H9 (cell line): ENCODE measurements at regions not wholly inside any gene's neighbourhood (a gene's known extent, or its start where the extent isn't known, plus 50 kb on each side); places are given as distances from the start of the nearest gene placed in this dataset.

Experiments
- DNase-seq: peaks from one replicate; pipeline ENCODE4 v3.0.0-alpha.2; 2017
- H2AFZ ChIP-seq: one replicate; pipeline ENCODE4 v1.6.1; 2013; ENCODE audit warnings: mild to moderate bottlenecking, low read length, control low read depth, moderate library complexity
- H2AK5ac ChIP-seq: 2 replicates; pipeline ENCODE4 v1.6.1; 2013; ENCODE audit warnings: low read length, control low read depth, mixed read lengths; ENCODE audit not compliant: insufficient read length
- H2BK120ac ChIP-seq: one replicate; pipeline ENCODE4 v1.6.1; 2013; ENCODE audit warnings: low read depth, mild to moderate bottlenecking, low read length, control low read depth, inconsistent platforms; ENCODE audit not compliant: poor library complexity, severe bottlenecking
- H2BK12ac ChIP-seq: 2 replicates; pipeline ENCODE4 v1.6.1; 2013; ENCODE audit warnings: low read length, control low read depth, mixed read lengths, low read depth; ENCODE audit not compliant: insufficient read length
- H2BK15ac ChIP-seq: 2 replicates; pipeline ENCODE4 v1.6.1; 2013; ENCODE audit warnings: low read depth, low read length, control low read depth
- H2BK20ac ChIP-seq: one replicate; pipeline ENCODE4 v1.6.1; 2013; ENCODE audit warnings: low read depth, mild to moderate bottlenecking, low read length, control low read depth, inconsistent platforms; ENCODE audit not compliant: poor library complexity, severe bottlenecking
- H2BK5ac ChIP-seq: 2 replicates; pipeline ENCODE4 v1.6.1; 2013; ENCODE audit warnings: low read length, control low read depth, mixed read lengths; ENCODE audit not compliant: insufficient read length
- H3K14ac ChIP-seq: 2 replicates; pipeline ENCODE4 v1.6.1; 2013; ENCODE audit warnings: low read length, control low read depth; ENCODE audit not compliant: insufficient read depth
- H3K18ac ChIP-seq: 2 replicates; pipeline ENCODE4 v1.6.1; 2013; ENCODE audit warnings: low read depth, mild to moderate bottlenecking, mixed read lengths, low read length, control low read depth; ENCODE audit not compliant: insufficient read length
- H3K23ac ChIP-seq: 2 replicates; pipeline ENCODE4 v1.6.1; 2013; ENCODE audit warnings: low read length, control low read depth, mixed read lengths, low read depth; ENCODE audit not compliant: insufficient read length
- H3K23me2 ChIP-seq: 2 replicates; pipeline ENCODE4 v1.6.1; 2013; ENCODE audit warnings: low read depth, mild to moderate bottlenecking, mixed read lengths, low read length, control low read depth; ENCODE audit not compliant: insufficient read length, poor library complexity, severe bottlenecking
- H3K27ac ChIP-seq: 2 replicates; pipeline ENCODE4 v1.5.1; 2013; ENCODE audit warnings: low read length, control low read depth, mixed read lengths, low read depth; ENCODE audit not compliant: insufficient read length
- H3K27me3 ChIP-seq: 2 replicates; pipeline ENCODE4 v1.6.1; 2013; ENCODE audit warnings: low read length, control low read depth, inconsistent platforms; ENCODE audit not compliant: insufficient read depth
- H3K4ac ChIP-seq: 2 replicates; pipeline ENCODE4 v1.6.1; 2013; ENCODE audit warnings: low read depth, mild to moderate bottlenecking, control low read depth, inconsistent platforms, low read length, moderate library complexity
- H3K4me1 ChIP-seq: 2 replicates; pipeline ENCODE4 v1.6.1; 2013; ENCODE audit warnings: low read length, control low read depth, inconsistent platforms; ENCODE audit not compliant: insufficient read depth
- H3K4me2 ChIP-seq: 2 replicates; pipeline ENCODE4 v1.6.1; 2013; ENCODE audit warnings: low read length, control low read depth, mixed read lengths; ENCODE audit not compliant: insufficient read length, insufficient read depth
- H3K56ac ChIP-seq: 2 replicates; pipeline ENCODE4 v1.6.1; 2013; ENCODE audit warnings: low read depth, mild to moderate bottlenecking, mixed read lengths, low read length, control low read depth; ENCODE audit not compliant: insufficient read length
- H3K79me1 ChIP-seq: 2 replicates; pipeline ENCODE4 v1.6.1; 2013; ENCODE audit warnings: low read depth, mild to moderate bottlenecking, moderate library complexity, low read length, control low read depth, inconsistent platforms; ENCODE audit not compliant: insufficient read depth, poor library complexity, severe bottlenecking
- H3K79me2 ChIP-seq: 2 replicates; pipeline ENCODE4 v1.6.1; 2013; ENCODE audit warnings: low read length, control low read depth, inconsistent platforms; ENCODE audit not compliant: insufficient read depth
- H3K9ac ChIP-seq: 2 replicates; pipeline ENCODE4 v1.6.1; 2013; ENCODE audit warnings: low read length, control low read depth, mixed read lengths; ENCODE audit not compliant: insufficient read length; ENCODE audit errors: extremely low read depth
- H3K9me3 ChIP-seq: one replicate; pipeline ENCODE4 v1.6.1; 2013; ENCODE audit warnings: low read depth, low read length, inconsistent platforms; ENCODE audit not compliant: control insufficient read depth
- H3T11ph ChIP-seq: one replicate; pipeline ENCODE4 v1.6.1; 2013; ENCODE audit warnings: mild to moderate bottlenecking, low read length, control low read depth, inconsistent platforms
- H4K20me1 ChIP-seq: one replicate; pipeline ENCODE4 v1.6.1; 2013; ENCODE audit not compliant: control insufficient read depth, insufficient read length, insufficient read depth
- H4K5ac ChIP-seq: 2 replicates; pipeline ENCODE4 v1.6.1; 2013; ENCODE audit warnings: low read depth, mild to moderate bottlenecking, mixed read lengths, low read length, control low read depth; ENCODE audit not compliant: insufficient read length
- H4K8ac ChIP-seq: replicated peaks from 2 replicates; pipeline ENCODE4 v1.6.1; 2013; ENCODE audit warnings: low read length, control low read depth, mixed read lengths, low read depth; ENCODE audit not compliant: insufficient read length
- H4K91ac ChIP-seq: 2 replicates; pipeline ENCODE4 v1.6.1; 2013; ENCODE audit warnings: low read depth, mild to moderate bottlenecking, moderate library complexity, mixed read lengths, low read length, control low read depth; ENCODE audit not compliant: insufficient read length
- H3K27ac Mint-ChIP-seq, 3 experiments: 2 replicates in 2 of 3; 3 replicates in 1 of 3; pipeline ENCODE4 v1.8.0; 2020 to 2021; ENCODE audit warnings: mixed read lengths in 3 of 3, mild to moderate bottlenecking in 1 of 3, moderate library complexity in 1 of 3
- H3K27me3 Mint-ChIP-seq: 2 replicates; pipeline ENCODE4 v1.8.0; 2021; ENCODE audit warnings: low read depth, mild to moderate bottlenecking, moderate library complexity, mixed read lengths
- H3K36me3 Mint-ChIP-seq, 3 experiments: 2 replicates in 2 of 3; 3 replicates in 1 of 3; pipeline ENCODE4 v1.8.0; 2020 to 2021; ENCODE audit warnings: low read depth in 3 of 3, mixed read lengths in 3 of 3; ENCODE audit not compliant: insufficient read depth in 1 of 3
- H3K4me1 Mint-ChIP-seq, 2 experiments: 2 replicates each; pipeline ENCODE4 v1.8.0; 2020; ENCODE audit warnings: mixed read lengths in 2 of 2
- H3K4me3 Mint-ChIP-seq, 2 experiments: 2 replicates in 1 of 2; 3 replicates in 1 of 2; pipeline ENCODE4 v1.8.0; 2020 to 2021; ENCODE audit warnings: mild to moderate bottlenecking in 2 of 2, mixed read lengths in 2 of 2, moderate library complexity in 1 of 2
- H3K9me3 Mint-ChIP-seq, 2 experiments: 2 replicates in 1 of 2; 3 replicates in 1 of 2; pipeline ENCODE4 v1.8.0; 2020; ENCODE audit warnings: mild to moderate bottlenecking in 2 of 2, mixed read lengths in 2 of 2, moderate library complexity in 1 of 2
- WGBS: extraction: QIAGEN DNeasy Blood & Tissue Kit; methylation state at CpG from one replicate; pipeline ENCODE4 v1.1.7; 2013; ENCODE audit warnings: missing lambda C conversion rate, low lambda C conversion rate, mixed read lengths; ENCODE audit not compliant: insufficient read length; ENCODE audit errors: extremely low coverage; 5-methylcytosine and 5-hydroxymethylcytosine counted together
- TF ChIP-seq, protein P1 (sequence below): fragments of 200-600 bp; sonication (generic); conservative IDR thresholded peaks from 3 replicates; pipeline ENCODE4 v1.8.0; 2021; ENCODE audit warnings: antibody characterized with exemption, mild to moderate bottlenecking

GRCh38 chr9:134492281-134492691, 149.3 kb upstream of the COL5A1 start:
- H3K27me3 ChIP-seq: no peaks in the 10 kb centered on the region
- H4K5ac ChIP-seq: no peak overlapping the region
- no peak for DNase-seq
- no peak overlapping the region for H3T11ph ChIP-seq
- H3K23ac ChIP-seq: no peak overlapping the region
- no peaks in the 10 kb centered on the region for H3K23me2 ChIP-seq
- H3K14ac ChIP-seq: no peak overlapping the region
- H3K56ac ChIP-seq: no peak overlapping the region
- Mint-ChIP-seq H3K27me3 (no peaks in the 10 kb centered on the region; the same call in 1 of the 2 replicates), H3K27ac (no peak overlapping the region), H3K36me3 (no peaks in the 10 kb centered on the region), H3K4me1 (peaks cover 7 to 17% of the 10 kb centered on the region in 2 experiments; a peak in 3 of 4 replicates), H3K4me3 (no peak overlapping the region), H3K9me3 (peaks cover 0 to 3% of the 10 kb centered on the region in 2 experiments; a peak in 1 of 5 replicates)
- no peak overlapping the region for H3K4me2 ChIP-seq
- H4K91ac ChIP-seq: no peak overlapping the region
- H2AK5ac ChIP-seq: no peak overlapping the region
- WGBS: no CpG with 5 or more reads among the region's 12 CpGs
- no peak overlapping the region for H2BK20ac ChIP-seq
- H3K79me1 ChIP-seq: no peaks in the 10 kb centered on the region
- no peaks in the 10 kb centered on the region for H3K9me3 ChIP-seq
- no peaks in the 10 kb centered on the region for H3K79me2 ChIP-seq
- H3K27ac ChIP-seq: no peak overlapping the region
- no peak overlapping the region for H3K9ac ChIP-seq
- H2BK5ac ChIP-seq: no peak overlapping the region
- no peak overlapping the region for H2AFZ ChIP-seq
- no peak overlapping the region for H2BK120ac ChIP-seq
- H4K8ac ChIP-seq: no peak overlapping the region
- H3K4me1 ChIP-seq: no peaks in the 10 kb centered on the region
- H3K18ac ChIP-seq: no peak overlapping the region
- H4K20me1 ChIP-seq: no peaks in the 10 kb centered on the region
- no peak overlapping the region for H3K4ac ChIP-seq
- no peak overlapping the region for H2BK15ac ChIP-seq
- no peak overlapping the region for H2BK12ac ChIP-seq
- TF ChIP-seq, protein P1, sequence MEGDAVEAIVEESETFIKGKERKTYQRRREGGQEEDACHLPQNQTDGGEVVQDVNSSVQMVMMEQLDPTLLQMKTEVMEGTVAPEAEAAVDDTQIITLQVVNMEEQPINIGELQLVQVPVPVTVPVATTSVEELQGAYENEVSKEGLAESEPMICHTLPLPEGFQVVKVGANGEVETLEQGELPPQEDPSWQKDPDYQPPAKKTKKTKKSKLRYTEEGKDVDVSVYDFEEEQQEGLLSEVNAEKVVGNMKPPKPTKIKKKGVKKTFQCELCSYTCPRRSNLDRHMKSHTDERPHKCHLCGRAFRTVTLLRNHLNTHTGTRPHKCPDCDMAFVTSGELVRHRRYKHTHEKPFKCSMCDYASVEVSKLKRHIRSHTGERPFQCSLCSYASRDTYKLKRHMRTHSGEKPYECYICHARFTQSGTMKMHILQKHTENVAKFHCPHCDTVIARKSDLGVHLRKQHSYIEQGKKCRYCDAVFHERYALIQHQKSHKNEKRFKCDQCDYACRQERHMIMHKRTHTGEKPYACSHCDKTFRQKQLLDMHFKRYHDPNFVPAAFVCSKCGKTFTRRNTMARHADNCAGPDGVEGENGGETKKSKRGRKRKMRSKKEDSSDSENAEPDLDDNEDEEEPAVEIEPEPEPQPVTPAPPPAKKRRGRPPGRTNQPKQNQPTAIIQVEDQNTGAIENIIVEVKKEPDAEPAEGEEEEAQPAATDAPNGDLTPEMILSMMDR: no peak
